Astrocyte of the spinal cord (primary cell): ENCODE measurements at regions not wholly inside any gene's neighbourhood (a gene's known extent, or its start where the extent isn't known, plus 50 kb on each side); places are given as distances from the start of the nearest gene placed in this dataset.

Source experiments
- DNase-seq: peaks from one replicate; pipeline ENCODE4 v3.0.0; 2011; ENCODE audit warnings: low read depth, low spot score
- H3K4me3 ChIP-seq: 2 replicates; pipeline ENCODE4 v1.5.1; 2011; ENCODE audit warnings: low read depth, mild to moderate bottlenecking, low read length, moderate library complexity
- in situ Hi-C: cut with HindIII; loops from 2 replicates; pipeline ENCODE4 v1.10.0; 2017; ENCODE audit warnings: low sequenced_read_pairs
- TF ChIP-seq, protein P1 (sequence below): IDR thresholded peaks from 2 replicates; pipeline ENCODE4 v1.5.1; 2012; ENCODE audit warnings: low read depth, mild to moderate bottlenecking, low read length, inconsistent platforms

- in situ Hi-C loops, result no loop called here
- DNase-seq, result no peak
- H3K4me3 ChIP-seq, result no peak overlapping the region
- TF ChIP-seq, protein P1, sequence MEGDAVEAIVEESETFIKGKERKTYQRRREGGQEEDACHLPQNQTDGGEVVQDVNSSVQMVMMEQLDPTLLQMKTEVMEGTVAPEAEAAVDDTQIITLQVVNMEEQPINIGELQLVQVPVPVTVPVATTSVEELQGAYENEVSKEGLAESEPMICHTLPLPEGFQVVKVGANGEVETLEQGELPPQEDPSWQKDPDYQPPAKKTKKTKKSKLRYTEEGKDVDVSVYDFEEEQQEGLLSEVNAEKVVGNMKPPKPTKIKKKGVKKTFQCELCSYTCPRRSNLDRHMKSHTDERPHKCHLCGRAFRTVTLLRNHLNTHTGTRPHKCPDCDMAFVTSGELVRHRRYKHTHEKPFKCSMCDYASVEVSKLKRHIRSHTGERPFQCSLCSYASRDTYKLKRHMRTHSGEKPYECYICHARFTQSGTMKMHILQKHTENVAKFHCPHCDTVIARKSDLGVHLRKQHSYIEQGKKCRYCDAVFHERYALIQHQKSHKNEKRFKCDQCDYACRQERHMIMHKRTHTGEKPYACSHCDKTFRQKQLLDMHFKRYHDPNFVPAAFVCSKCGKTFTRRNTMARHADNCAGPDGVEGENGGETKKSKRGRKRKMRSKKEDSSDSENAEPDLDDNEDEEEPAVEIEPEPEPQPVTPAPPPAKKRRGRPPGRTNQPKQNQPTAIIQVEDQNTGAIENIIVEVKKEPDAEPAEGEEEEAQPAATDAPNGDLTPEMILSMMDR, result no peak
These were observed 99.4 kb upstream of the LPP start for GRCh38 chr3:188054541-188054940.

GRCh38 chr3:188055388-188055787 lies 98.6 kb upstream of the LPP start:
- in situ Hi-C loops, result no loop called here
- no peak for DNase-seq
- TF ChIP-seq, protein P1, result no peak
- no peak overlapping the region for H3K4me3 ChIP-seq

DNA sequence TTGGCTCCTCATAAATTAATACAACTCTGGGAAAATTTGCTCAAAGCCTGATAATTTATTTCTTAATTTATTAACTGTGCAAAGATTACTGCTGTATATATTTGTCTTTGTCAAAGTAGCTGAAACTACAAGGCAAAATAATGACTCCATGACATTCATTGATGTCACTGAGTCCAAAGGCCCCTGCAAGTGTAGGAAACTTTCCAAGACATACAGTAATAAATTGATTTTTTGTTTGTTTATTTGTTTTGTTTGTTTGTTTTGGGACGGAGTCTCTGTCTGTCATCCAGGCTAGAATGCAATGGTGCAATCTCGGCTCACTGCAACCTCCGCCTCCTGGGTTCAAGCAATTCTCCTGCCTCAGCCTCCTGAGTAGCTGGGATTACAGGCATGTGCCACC lies 96.8 kb upstream of the LPP start:
- no peak for DNase-seq
- in situ Hi-C loops, result no loop called here
- TF ChIP-seq, protein P1, result no peak

GRCh38 chr3:188058569-188059184 lies 95.3 kb upstream of the LPP start:
- no peak overlapping the region for H3K4me3 ChIP-seq
- no peak for DNase-seq
- in situ Hi-C loops, result no loop called here
- TF ChIP-seq, protein P1, result no peak

More for the DNA sequence above, 96.8 kb upstream of the LPP start:
- no peak overlapping the region for H3K4me3 ChIP-seq

DNA sequence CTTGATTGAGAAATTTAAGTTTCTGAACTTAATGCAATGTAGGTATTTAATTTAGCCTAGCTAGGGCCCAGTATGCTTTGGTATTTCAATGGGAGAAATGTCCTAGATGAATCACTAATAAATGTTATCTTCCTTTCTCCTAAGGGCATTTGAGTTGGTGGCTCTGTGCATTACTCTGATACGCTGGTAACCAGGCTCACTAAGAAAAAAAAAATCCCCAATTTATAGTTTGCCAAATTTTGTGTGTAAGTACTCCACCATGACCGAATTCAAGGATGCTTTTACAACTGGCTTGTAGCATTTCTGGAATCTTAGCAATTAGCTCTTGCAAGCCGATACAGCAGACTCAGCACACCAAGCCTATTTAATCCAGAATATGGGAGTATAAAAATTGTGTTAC lies 94.6 kb upstream of the LPP start:
- DNase-seq, result no peak
- no peak overlapping the region for H3K4me3 ChIP-seq
- TF ChIP-seq, protein P1, result no peak
- in situ Hi-C loops, result no loop called here

- in situ Hi-C loops, result no loop called here
- TF ChIP-seq, protein P1, result no peak
- H3K4me3 ChIP-seq, result no peak overlapping the region
- no peak for DNase-seq
These were observed 93.6 kb upstream of the LPP start for GRCh38 chr3:188060264-188060835.
